IPS-20b (cell line): ENCODE measurements at regions not wholly inside any gene's neighbourhood (a gene's known extent, or its start where the extent isn't known, plus 50 kb on each side); places are given as distances from the start of the nearest gene placed in this dataset.
"Not testable (repeated sequence)": the region's sequence is repeated elsewhere in the genome, so short reads cannot be mapped to it uniquely, and the experiment has no call there.

Experiments
- H3K27ac ChIP-seq: one replicate; pipeline ENCODE4 v1.5.1; 2013; ENCODE audit warnings: low read length
- H3K27me3 ChIP-seq: 2 replicates; pipeline ENCODE4 v1.6.1; 2013; ENCODE audit warnings: mild to moderate bottlenecking, low read length, inconsistent platforms; ENCODE audit not compliant: insufficient read depth
- H3K36me3 ChIP-seq: 2 replicates; pipeline ENCODE4 v1.6.1; 2013; ENCODE audit warnings: low read depth, mild to moderate bottlenecking, inconsistent platforms, low read length, moderate library complexity; ENCODE audit not compliant: insufficient read depth
- H3K4me1 ChIP-seq: 2 replicates; pipeline ENCODE4 v1.6.1; 2013; ENCODE audit warnings: mild to moderate bottlenecking, control low read depth, inconsistent platforms, low read length, moderate library complexity; ENCODE audit not compliant: insufficient read depth
- H3K4me3 ChIP-seq: 2 replicates; pipeline ENCODE4 v1.5.1; 2013; ENCODE audit warnings: mild to moderate bottlenecking, low read length, inconsistent platforms
- H3K9ac ChIP-seq: 2 replicates; pipeline ENCODE4 v1.6.1; 2013; ENCODE audit warnings: low read depth, mild to moderate bottlenecking, inconsistent platforms, low read length, moderate library complexity
- H3K9me3 ChIP-seq: 2 replicates; pipeline ENCODE4 v1.6.1; 2013; ENCODE audit warnings: mild to moderate bottlenecking, low read depth, low read length, inconsistent platforms; ENCODE audit not compliant: insufficient read depth

DNA sequence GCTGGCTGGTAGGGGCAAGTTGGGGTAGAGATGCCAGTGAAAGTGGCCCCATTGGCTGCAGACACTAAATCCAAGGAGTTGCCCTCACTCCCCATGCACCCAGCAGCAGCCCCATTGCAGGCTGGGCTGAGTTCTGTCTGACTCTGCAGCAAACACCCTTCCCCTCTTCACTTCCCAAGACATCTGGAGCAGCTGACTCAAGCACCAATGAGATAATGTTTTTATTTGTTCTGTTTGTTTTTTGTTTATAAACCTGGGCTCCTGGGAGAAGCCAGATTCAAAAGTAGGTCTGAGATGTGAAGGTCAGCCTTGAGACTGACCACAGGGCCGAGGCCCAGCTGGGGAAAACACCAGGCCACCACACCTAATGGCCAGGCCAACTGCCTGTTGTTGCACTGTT is 545.9 kb upstream of the KLF4 start:
- H3K4me3 ChIP-seq, result no peak overlapping the region
- no peak overlapping the region for H3K9ac ChIP-seq
- no peaks in the 10 kb centered on the region for H3K36me3 ChIP-seq
- H3K9me3 ChIP-seq, result peaks cover 13% of the 10 kb centered on the region
- H3K27ac ChIP-seq, result no peak overlapping the region
- H3K27me3 ChIP-seq, result no peaks in the 10 kb centered on the region
- H3K4me1 ChIP-seq, result no peaks in the 10 kb centered on the region

DNA sequence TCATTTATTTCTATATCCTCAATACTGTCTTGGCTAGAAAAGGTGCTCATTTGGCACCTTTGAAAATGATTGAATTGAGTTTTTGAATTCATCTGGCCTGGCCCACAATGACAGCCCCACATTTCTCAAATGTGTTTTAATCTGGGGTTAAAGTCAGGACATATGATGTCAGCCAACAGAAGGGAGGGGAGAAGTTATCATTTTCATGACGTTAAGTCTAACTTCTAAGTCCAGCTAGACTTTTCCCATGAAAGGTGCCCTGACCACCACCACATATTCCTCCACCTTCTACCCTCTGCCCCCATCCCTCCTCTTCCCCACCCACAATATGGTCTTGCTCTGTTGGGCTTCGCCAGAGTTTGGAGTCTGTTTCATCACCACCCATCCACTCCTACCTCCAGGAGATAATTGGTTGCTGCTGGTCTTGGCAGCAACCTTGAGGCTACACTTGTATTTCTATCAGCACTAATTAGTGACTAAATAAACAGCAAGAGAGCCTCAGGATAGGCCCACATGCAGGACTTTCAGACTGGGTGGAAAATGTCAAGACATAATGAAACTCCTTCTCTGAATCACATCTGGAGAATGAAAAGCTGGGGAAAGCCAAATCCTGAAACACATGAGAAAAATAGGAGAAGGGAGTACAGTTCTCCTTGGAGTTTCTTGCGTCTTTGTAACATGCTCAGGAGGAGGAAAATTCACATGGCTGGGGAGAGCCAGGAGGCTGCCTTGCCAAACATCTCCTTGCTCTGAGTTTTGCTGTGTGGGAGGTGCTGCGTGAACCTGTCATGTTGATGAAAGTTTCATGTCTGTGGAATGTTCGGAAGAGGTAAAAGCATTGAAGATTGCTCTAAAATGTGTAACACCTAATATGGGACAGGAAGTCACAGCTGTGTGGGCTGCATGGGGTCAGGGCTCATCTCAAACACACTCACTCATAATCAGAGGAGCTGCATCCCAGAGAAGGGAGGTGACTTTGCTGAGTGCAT is 544.7 kb upstream of the KLF4 start:
- no peak overlapping the region for H3K9ac ChIP-seq
- no peaks in the 10 kb centered on the region for H3K36me3 ChIP-seq
- no peaks in the 10 kb centered on the region for H3K4me1 ChIP-seq
- H3K27ac ChIP-seq, result no peak overlapping the region
- peaks cover 13% of the 10 kb centered on the region for H3K9me3 ChIP-seq
- no peak overlapping the region for H3K4me3 ChIP-seq
- no peaks in the 10 kb centered on the region for H3K27me3 ChIP-seq

DNA sequence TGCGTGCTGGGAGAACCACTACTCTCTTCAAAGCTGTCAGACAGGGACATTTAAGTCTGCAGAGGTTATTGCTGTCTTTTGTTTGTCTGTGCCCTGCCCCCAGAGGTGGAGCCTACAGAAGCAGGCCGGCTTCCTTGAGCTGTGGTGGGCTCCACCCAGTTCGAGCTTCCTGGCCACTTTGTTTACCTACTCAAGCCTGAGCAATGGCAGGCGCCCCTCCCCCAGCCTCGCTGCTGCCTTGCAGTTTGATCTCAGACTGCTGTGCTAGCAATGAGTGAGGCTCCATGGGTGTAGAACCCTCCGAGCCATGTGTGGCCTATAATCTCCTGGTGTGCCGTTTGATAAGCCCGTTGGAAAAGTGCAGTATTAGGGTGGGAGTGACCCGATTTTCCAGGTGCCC is 542.5 kb upstream of the KLF4 start:
- H3K9ac ChIP-seq, result not testable (repeated sequence)
- peaks cover 13% of the 10 kb centered on the region for H3K9me3 ChIP-seq

DNA sequence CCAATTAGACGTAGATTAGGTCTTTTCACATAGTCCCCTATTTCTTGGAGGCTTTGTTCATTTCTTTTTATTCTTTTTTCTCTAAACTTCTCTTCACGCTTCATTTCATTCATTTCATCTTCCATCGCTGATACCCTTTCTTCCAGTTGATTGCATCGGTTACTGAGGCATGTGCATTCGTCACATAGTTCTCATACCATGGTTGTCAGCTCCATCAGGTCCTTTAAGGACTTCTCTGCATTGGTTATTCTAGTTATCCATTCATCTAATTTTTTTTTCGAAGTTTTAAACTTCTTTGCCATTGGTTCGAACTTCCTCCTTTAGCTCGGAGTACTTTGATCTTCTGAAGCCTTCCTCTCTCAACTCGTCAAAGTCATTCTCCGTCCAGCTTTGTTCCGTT is 541.7 kb upstream of the KLF4 start:
- H3K27me3 ChIP-seq, H3K4me3 ChIP-seq, H3K4me1 ChIP-seq, H3K9ac ChIP-seq, H3K27ac ChIP-seq, H3K36me3 ChIP-seq: not testable (repeated sequence)
- H3K9me3 ChIP-seq, result peaks cover 13% of the 10 kb centered on the region

More for the DNA sequence above, 542.5 kb upstream of the KLF4 start:
- not testable (repeated sequence) for H3K27ac ChIP-seq, H3K36me3 ChIP-seq, H3K4me1 ChIP-seq, H3K27me3 ChIP-seq, H3K4me3 ChIP-seq

DNA sequence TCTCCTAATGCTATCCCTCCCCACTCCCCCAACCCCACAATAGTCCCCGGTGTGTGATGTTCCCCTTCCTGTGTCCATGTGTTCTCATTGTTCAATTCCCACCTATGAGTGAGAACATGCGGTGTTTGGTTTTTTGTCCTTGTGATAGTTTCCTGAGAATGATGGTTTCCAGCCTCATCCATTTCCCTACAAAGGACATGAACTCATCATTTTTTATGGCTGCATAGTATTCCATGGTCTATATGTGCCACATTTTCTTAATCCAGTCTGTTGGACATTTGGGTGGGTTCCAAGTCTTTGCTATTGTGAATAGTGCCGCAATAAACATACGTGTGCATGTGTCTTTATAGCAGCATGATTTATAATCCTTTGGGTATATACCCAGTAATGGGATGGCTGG is 537.1 kb upstream of the KLF4 start:
- H3K27me3 ChIP-seq, H3K9ac ChIP-seq, H3K9me3 ChIP-seq, H3K27ac ChIP-seq, H3K4me1 ChIP-seq, H3K36me3 ChIP-seq, H3K4me3 ChIP-seq: not testable (repeated sequence)

DNA sequence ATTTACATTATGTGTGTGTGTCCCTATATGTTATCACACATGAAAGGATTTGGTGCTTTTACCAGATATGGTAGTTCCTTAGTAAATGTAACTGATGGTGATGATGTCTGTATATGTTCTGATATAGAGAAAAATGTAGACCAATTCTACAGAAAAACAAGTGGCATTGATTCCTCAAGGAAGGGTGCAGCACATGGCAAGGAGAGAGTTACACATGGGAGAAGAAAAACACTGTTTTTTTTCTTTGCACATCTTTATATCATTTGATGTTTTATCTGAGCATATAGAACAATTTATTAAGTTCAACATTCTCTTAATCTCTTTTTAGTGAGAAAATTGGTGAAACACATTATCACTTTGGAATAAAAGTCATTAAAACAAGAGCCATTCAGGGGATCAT is 535.0 kb upstream of the KLF4 start:
- Histone ChIP-seq H3K9ac (no peak overlapping the region), H3K27me3 (no peaks in the 10 kb centered on the region), H3K4me3 (no peak overlapping the region), H3K9me3 (no peaks in the 10 kb centered on the region), H3K4me1 (peaks cover 7% of the 10 kb centered on the region; the same call in 1 of the 2 replicates), H3K27ac (no peak overlapping the region), H3K36me3 (no peaks in the 10 kb centered on the region)

DNA sequence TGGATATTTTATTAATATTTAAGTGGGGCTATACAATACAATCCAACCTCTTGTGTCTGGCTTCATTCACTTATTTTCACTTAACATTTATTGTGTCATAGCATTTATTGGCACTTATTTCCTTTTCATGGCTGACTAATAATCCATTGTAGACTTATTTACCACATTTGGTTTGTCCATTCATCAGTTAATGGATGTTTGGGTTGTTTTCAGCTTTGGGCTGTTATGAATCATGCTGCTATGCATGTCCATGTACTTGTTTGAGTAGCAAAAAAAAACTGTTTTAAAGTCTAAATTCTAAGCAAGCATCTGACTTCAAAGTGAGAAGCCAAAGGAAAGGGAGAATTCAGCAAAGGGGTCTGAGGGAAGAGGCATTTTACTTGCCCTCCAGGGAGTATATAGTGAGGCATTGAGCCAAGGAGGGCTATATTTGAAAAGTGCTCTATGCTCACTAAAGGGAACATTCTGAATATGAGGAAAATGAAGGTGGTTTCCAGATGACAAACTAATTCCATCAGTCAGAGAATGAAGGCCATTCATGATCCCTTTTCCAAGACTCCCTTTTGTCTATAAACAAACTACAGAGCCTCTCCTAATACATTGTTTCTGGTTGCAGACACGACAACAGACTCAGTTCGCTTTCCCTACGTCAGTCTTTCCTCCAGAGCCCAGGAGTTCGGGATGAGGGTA is 532.8 kb upstream of the KLF4 start:
- H3K27me3 ChIP-seq, result no peaks in the 10 kb centered on the region
- no peak overlapping the region for H3K9ac ChIP-seq
- no peaks in the 10 kb centered on the region for H3K36me3 ChIP-seq
- H3K4me3 ChIP-seq, result no peak overlapping the region
- H3K27ac ChIP-seq, result no peak overlapping the region
- peaks cover 8% of the 10 kb centered on the region; the same call in 1 of the 2 replicates for H3K4me1 ChIP-seq
- H3K9me3 ChIP-seq, result no peaks in the 10 kb centered on the region

DNA sequence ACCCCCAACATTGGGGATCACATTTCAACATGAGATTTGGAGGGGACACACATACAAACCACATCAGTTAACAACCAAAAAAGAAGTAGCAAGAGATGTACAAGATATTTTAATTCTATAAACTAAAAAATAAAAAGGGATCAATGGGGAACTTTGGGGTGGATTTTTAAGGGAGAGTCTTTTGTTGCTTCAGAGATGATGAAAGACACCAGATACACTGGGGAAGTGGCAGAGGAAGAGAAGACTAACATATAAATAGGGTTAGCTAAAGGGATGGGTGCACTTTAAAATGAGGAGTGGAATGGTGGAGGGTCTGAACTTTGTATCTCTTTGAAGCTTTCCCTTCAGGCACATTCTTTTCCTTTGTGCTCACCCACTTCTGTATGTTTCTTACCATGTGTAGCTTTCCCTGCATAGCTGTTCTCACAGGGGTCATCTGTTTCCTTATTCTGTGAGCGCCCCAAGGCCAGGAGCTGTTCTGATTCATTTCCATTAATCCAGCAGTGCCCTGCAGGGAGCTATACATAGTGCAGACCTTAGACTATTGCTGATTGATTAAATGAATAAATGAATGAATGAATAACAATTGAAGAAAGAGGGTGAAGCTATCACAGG is 531.6 kb upstream of the KLF4 start:
- H3K4me3 ChIP-seq, result no peak overlapping the region
- H3K27me3 ChIP-seq, result no peaks in the 10 kb centered on the region
- no peak overlapping the region for H3K27ac ChIP-seq
- H3K9ac ChIP-seq, result no peak overlapping the region
- H3K9me3 ChIP-seq, result no peaks in the 10 kb centered on the region
- peaks cover 10% of the 10 kb centered on the region; the same call in 1 of the 2 replicates for H3K4me1 ChIP-seq
- no peaks in the 10 kb centered on the region for H3K36me3 ChIP-seq

DNA sequence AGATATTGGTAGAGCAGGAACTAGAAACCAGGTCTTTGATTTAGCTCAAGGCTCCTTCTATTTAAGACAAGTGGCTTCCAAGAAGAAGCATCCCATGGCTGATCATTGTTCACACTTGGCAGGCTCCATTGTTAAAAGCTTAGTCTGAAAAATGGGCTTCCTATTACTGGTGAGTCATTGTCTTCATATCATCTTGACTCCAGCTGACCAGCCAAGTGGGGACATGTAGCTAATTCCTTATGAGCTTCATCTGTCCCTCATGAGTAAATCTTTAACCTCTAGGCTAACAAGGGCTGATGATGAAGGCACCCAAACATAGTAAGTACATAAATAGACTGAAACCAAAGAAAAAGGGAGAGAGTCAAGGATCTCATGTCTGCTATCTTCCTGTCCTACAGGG is 530.3 kb upstream of the KLF4 start:
- peaks cover 10% of the 10 kb centered on the region; the same call in 1 of the 2 replicates for H3K4me1 ChIP-seq
- no peak overlapping the region for H3K27ac ChIP-seq
- H3K27me3 ChIP-seq, result no peaks in the 10 kb centered on the region
- no peaks in the 10 kb centered on the region for H3K9me3 ChIP-seq
- H3K36me3 ChIP-seq, result no peaks in the 10 kb centered on the region
- H3K9ac ChIP-seq, result no peak overlapping the region
- H3K4me3 ChIP-seq, result no peak overlapping the region

DNA sequence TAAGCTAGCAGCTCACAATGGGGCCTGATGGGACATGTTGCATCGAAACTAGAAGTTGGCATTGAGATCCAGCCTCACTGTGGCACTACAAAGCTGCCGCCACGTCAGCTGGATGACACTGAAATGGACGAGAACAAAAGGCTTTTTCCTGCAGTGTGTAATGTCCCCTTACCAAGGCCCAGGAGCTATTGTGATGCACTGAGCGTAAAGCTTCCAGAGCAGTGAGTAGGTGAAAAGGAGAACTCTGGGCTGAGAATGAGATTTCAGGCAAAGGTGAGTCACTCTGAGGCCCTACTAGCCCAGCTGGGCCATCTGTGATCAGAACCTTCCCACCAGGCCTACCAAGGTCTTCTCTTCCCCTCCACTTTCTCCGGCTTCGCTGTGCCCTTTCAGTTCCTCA is 528.1 kb upstream of the KLF4 start:
- Histone ChIP-seq H3K9ac (no peak overlapping the region), H3K4me1 (peaks cover 10% of the 10 kb centered on the region; the same call in 1 of the 2 replicates), H3K36me3 (no peaks in the 10 kb centered on the region), H3K27me3 (no peaks in the 10 kb centered on the region), H3K27ac (no peak overlapping the region), H3K9me3 (no peaks in the 10 kb centered on the region), H3K4me3 (no peak overlapping the region)

DNA sequence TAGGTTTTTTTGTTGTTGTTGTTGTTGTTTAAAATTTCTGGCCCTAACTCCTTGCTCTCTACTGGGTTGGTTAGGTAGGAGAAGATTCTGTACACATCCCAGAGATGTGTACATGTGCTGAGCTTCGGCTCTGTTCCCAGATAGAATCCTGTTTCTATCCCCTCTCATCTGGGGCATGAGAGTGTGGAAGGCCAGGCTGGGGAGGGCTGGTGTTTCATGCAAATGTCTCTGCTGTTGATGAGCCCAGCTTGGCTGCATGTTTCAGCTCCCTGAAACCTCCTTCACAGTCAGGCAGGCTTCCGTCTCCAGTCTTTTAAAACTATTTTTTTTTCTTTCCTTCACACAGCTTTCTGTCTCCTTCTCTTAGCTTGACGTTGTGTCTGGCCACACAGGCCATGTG is 526.9 kb upstream of the KLF4 start:
- H3K4me3 ChIP-seq, result no peak overlapping the region
- H3K27ac ChIP-seq, result no peak overlapping the region
- no peaks in the 10 kb centered on the region for H3K27me3 ChIP-seq
- H3K4me1 ChIP-seq, result peaks cover 10% of the 10 kb centered on the region; the same call in 1 of the 2 replicates
- no peaks in the 10 kb centered on the region for H3K36me3 ChIP-seq
- H3K9ac ChIP-seq, result no peak overlapping the region
- no peaks in the 10 kb centered on the region for H3K9me3 ChIP-seq
